ENCODE measurements at regions not wholly inside any gene's neighbourhood (a gene's known extent, or its start where the extent isn't known, plus 50 kb on each side); places are given as distances from the start of the nearest gene placed in this dataset.

GRCh38 chr14:100400115-100400514 lies 77.0 kb downstream of the SLC25A47 start:
- H3K23ac ChIP-seq (ENCODE audit: insufficient read length): no peak overlapping the region
- peaks cover 3 to 8% (median 7%) of the 10 kb centered on the region in 4 experiments for H3K4me1 ChIP-seq (replicated peaks in 1 of 4; ENCODE audit: control insufficient read depth in 3 of 4, insufficient read depth in 4 of 4, low read length in 3 of 4)
- H2BK15ac ChIP-seq (ENCODE audit: low read length): 0 out of 2 replicates have a peak overlapping the region, but pooled peaks have one; percentile 49
- H2AFZ ChIP-seq (ENCODE audit: low read length): no peak overlapping the region
- peak overlapping the region; percentile 61 for H4K91ac ChIP-seq (replicated peaks; ENCODE audit: insufficient read length, low read length)
- no peak overlapping the region for H3K27ac ChIP-seq (ENCODE audit: low read depth, low read length)
- TF ChIP-seq CEBPB (IDR thresholded peaks at IDR 0.05; ENCODE audit: low read depth, low read length) (no peak), NANOG (IDR thresholded peaks at IDR 0.05; ENCODE audit: insufficient read depth, low read depth, low read length, poor library complexity, severe bottlenecking) (no peak), GABPA (IDR thresholded peaks at IDR 0.05; ENCODE audit: borderline replicate concordance, insufficient read depth, low read length) (no peak), KDM4A (IDR thresholded peaks at IDR 0.05; ENCODE audit: low read depth, low read length, severe bottlenecking) (no peak), CBX8 (IDR thresholded peaks at IDR 0.05; ENCODE audit: borderline replicate concordance, low read depth, low read length) (no peak), ASH2L (IDR thresholded peaks at IDR 0.05; ENCODE audit: low read length) (no peak), TBP (IDR thresholded peaks at IDR 0.05; ENCODE audit: low read depth, low read length) (no peak), E2F6 (IDR thresholded peaks at IDR 0.05) (no peak)
- no peak overlapping the region for H4K5ac ChIP-seq (ENCODE audit: insufficient read length, low read depth, low read length)
- 0 out of 2 replicates have a peak overlapping the region, but pooled peaks have one; percentile 52 for H2BK12ac ChIP-seq (ENCODE audit: low read depth, low read length)
- no peaks in the 10 kb centered on the region for H3K27me3 ChIP-seq (replicated peaks in 1 of 4; ENCODE audit: control insufficient read depth in 3 of 4, extremely low read depth in 1 of 4, insufficient read depth in 3 of 4, low read length in 3 of 4)
- no peaks in the 10 kb centered on the region for H4K20me1 ChIP-seq (replicated peaks in 1 of 2; ENCODE audit: control insufficient read depth in 1 of 2, insufficient read depth in 2 of 2, low read length in 2 of 2)
- no peak overlapping the region for H3K4me3 ChIP-seq (ENCODE audit: extremely low read depth in 1 of 4, insufficient read depth in 2 of 4, low read depth in 3 of 4, low read length in 4 of 4)
- no peaks in the 10 kb centered on the region for H3K36me3 ChIP-seq (ENCODE audit: control insufficient read depth in 2 of 4, insufficient read depth in 4 of 4, low read length in 3 of 4)
- FAIRE-seq (no peak), DNase-seq (ENCODE audit: low read depth in 1 of 2, low spot score in 2 of 2) (no peak)
- H3K9me3 ChIP-seq (ENCODE audit: insufficient read depth in 2 of 2, low read depth in 1 of 2, low read length in 1 of 2): no peaks in the 10 kb centered on the region
- no peak overlapping the region for H3K4me2 ChIP-seq (ENCODE audit: insufficient read depth in 1 of 2, low read depth in 2 of 2, low read length in 2 of 2)
- H3K9ac ChIP-seq (replicated peaks in 1 of 4; ENCODE audit: extremely low read depth in 1 of 4, low read depth in 3 of 4, low read length in 3 of 4): no peak overlapping the region
- no peak overlapping the region; the same call in 1 of the 2 replicates for H4K8ac ChIP-seq (ENCODE audit: extremely low read depth, insufficient read depth, low read length)
- peak overlapping the region; percentile 69; the same call in 1 of the 2 replicates for H2BK20ac ChIP-seq (ENCODE audit: low read length)
- POLR2A ChIA-PET (ENCODE audit: partially characterized antibody): interaction anchor here (1.1 kb wide), 1 partner anchor 22 kb away, joined by 3 read pairs; no protein-coding TSS in a partner anchor
- H3K79me2 ChIP-seq (ENCODE audit: control insufficient read depth in 1 of 2, insufficient read depth in 2 of 2, low read length in 2 of 2): no peaks in the 10 kb centered on the region; a peak in 1 of 4 replicates
- H2BK5ac ChIP-seq (ENCODE audit: low read depth, low read length): peak overlapping the region; percentile 85; the same call in 1 of the 2 replicates
- H3K56ac ChIP-seq (replicated peaks; ENCODE audit: insufficient read length, low read depth, low read length): no peak overlapping the region
- no peak overlapping the region for H3K14ac ChIP-seq (ENCODE audit: insufficient read length)
- peak overlapping the region; percentile 15 for H3K4ac ChIP-seq (replicated peaks; ENCODE audit: insufficient read length, low read depth, low read length)
- peaks cover 8% of the 10 kb centered on the region for H3K79me1 ChIP-seq (ENCODE audit: low read depth, low read length)
- no peaks in the 10 kb centered on the region for H3K23me2 ChIP-seq (ENCODE audit: low read depth, low read length)
- WGBS, 2 experiments (ENCODE audit: extremely low coverage in 1 of 2, insufficient coverage in 1 of 2, insufficient read length in 1 of 2, insufficient replicate concordance in 2 of 2, low coverage in 1 of 2, low lambda C conversion rate in 2 of 2, missing lambda C conversion rate in 1 of 2): 89% methylated on average over 5 of the region's 5 CpGs; no CpG with 5 or more reads in 1 of the 2 experiments
- CTCF ChIA-PET (ENCODE audit: partially characterized antibody): interaction anchor here (0.6 to 3.9 kb wide), 6 partner anchors 9 to 86 kb away, joined by 3 to 39 read pairs (median 5); no protein-coding TSS in a partner anchor
- peak overlapping the region; percentile 55; the same call in 1 of the 2 replicates for H3K18ac ChIP-seq (ENCODE audit: extremely low read depth, low read length)
- H2BK120ac ChIP-seq (replicated peaks; ENCODE audit: low read depth, low read length): peak overlapping the region; percentile 50
- 0 out of 2 replicates have a peak overlapping the region, but pooled peaks have one; percentile 33 for H2AK5ac ChIP-seq (ENCODE audit: low read depth, low read length)

Measured in H1 (cell line).